MM.1S (cell line): ENCODE measurements at regions not wholly inside any gene's neighbourhood (a gene's known extent, or its start where the extent isn't known, plus 50 kb on each side); places are given as distances from the start of the nearest gene placed in this dataset.

Source experiments
- DNase-seq: peaks from one replicate; pipeline ENCODE4 v3.0.0-alpha.2; 2015
- H2AFZ ChIP-seq: fragments of 300-600 bp; sonication (generic); 2 replicates; pipeline ENCODE4 v1.6.0; 2016; ENCODE audit warnings: antibody characterized with exemption, low read length
- H3F3A ChIP-seq: fragments of 300-600 bp; sonication (generic); 2 replicates; pipeline ENCODE4 v1.6.1; 2016; ENCODE audit warnings: mild to moderate bottlenecking, antibody characterized with exemption, low read length, moderate library complexity, mixed read lengths; ENCODE audit not compliant: insufficient read depth
- H3K27ac ChIP-seq: fragments of 300-600 bp; sonication (generic); 2 replicates; pipeline ENCODE4 v1.5.1; 2016; ENCODE audit warnings: mild to moderate bottlenecking, low read length
- H3K27me3 ChIP-seq: fragments of 300-600 bp; sonication (generic); replicated peaks from 2 replicates; pipeline ENCODE4 v1.6.0; 2016; ENCODE audit warnings: low read length; ENCODE audit not compliant: insufficient read depth
- H3K36me3 ChIP-seq: fragments of 300-600 bp; sonication (generic); replicated peaks from 2 replicates; pipeline ENCODE4 v1.6.1; 2016; ENCODE audit warnings: mild to moderate bottlenecking, low read length, mixed read lengths; ENCODE audit not compliant: insufficient read depth
- H3K4me1 ChIP-seq: fragments of 300-600 bp; sonication (generic); 2 replicates; pipeline ENCODE4 v1.6.1; 2016; ENCODE audit warnings: low read length, mixed read lengths
- H3K4me2 ChIP-seq: fragments of 300-600 bp; sonication (generic); 2 replicates; pipeline ENCODE4 v1.6.0; 2016; ENCODE audit warnings: low read depth, low read length
- H3K4me3 ChIP-seq: fragments of 300-600 bp; sonication (generic); 2 replicates; pipeline ENCODE4 v1.5.1; 2016; ENCODE audit warnings: low read length, mixed read lengths
- H3K79me2 ChIP-seq: fragments of 300-600 bp; sonication (generic); 2 replicates; pipeline ENCODE4 v1.6.1; 2016; ENCODE audit warnings: mixed run types, low read length, mixed read lengths
- H3K9ac ChIP-seq: fragments of 300-600 bp; sonication (generic); 2 replicates; pipeline ENCODE4 v1.6.1; 2016; ENCODE audit warnings: low read length, mixed read lengths
- H3K9me2 ChIP-seq: fragments of 300-600 bp; sonication (generic); replicated peaks from 2 replicates; pipeline ENCODE4 v1.6.1; 2016; ENCODE audit warnings: mild to moderate bottlenecking, low read length, mixed read lengths; ENCODE audit not compliant: insufficient read depth
- H3K9me3 ChIP-seq: fragments of 300-600 bp; sonication (generic); replicated peaks from 2 replicates; pipeline ENCODE4 v1.6.1; 2016; ENCODE audit warnings: mild to moderate bottlenecking, low read length, mixed read lengths; ENCODE audit not compliant: insufficient read depth
- H4K20me1 ChIP-seq: fragments of 300-600 bp; sonication (generic); 2 replicates; pipeline ENCODE4 v1.6.1; 2016; ENCODE audit warnings: mild to moderate bottlenecking, low read length, moderate library complexity, mixed read lengths; ENCODE audit not compliant: insufficient read depth
- CTCF ChIP-seq: fragments of 300-600 bp; sonication (generic); IDR thresholded peaks from 2 replicates; pipeline ENCODE4 v1.5.1; 2016; ENCODE audit warnings: antibody characterized with exemption, low read length, mixed read lengths
- EZH2 ChIP-seq: fragments of 300-600 bp; sonication (generic); optimal IDR thresholded peaks from 2 replicates; pipeline ENCODE3; 2017; ENCODE audit warnings: low read depth, mild to moderate bottlenecking, antibody characterized with exemption, low read length, mixed read lengths
- EZH2phosphoT487 ChIP-seq: fragments of 300-600 bp; sonication (generic); IDR thresholded peaks from 2 replicates; pipeline ENCODE4 v1.6.1; 2018; ENCODE audit warnings: antibody characterized with exemption, low read length

GRCh38 chr17:13359774-13360173 is 242.0 kb downstream of the HS3ST3A1 start:
- no peaks in the 10 kb centered on the region for H3K27me3 ChIP-seq
- no peaks in the 10 kb centered on the region for H3K79me2 ChIP-seq
- H3K27ac ChIP-seq, result no peak overlapping the region
- H3K4me1 ChIP-seq, result no peaks in the 10 kb centered on the region
- no peaks in the 10 kb centered on the region for H3K9me2 ChIP-seq
- H3K36me3 ChIP-seq, result no peaks in the 10 kb centered on the region
- no peak overlapping the region for H3K9ac ChIP-seq
- H3F3A ChIP-seq, result no peaks in the 10 kb centered on the region
- H4K20me1 ChIP-seq, result no peaks in the 10 kb centered on the region
- H3K9me3 ChIP-seq, result no peaks in the 10 kb centered on the region
- DNase-seq, result no peak
- H3K4me2 ChIP-seq, result no peak overlapping the region
- TF ChIP-seq CTCF (no peak), EZH2 (no peak), EZH2phosphoT487 (no peak)
- H3K4me3 ChIP-seq, result no peak overlapping the region
- H2AFZ ChIP-seq, result no peak overlapping the region

GRCh38 chr17:13355054-13355453 is 246.7 kb downstream of the HS3ST3A1 start:
- Histone ChIP-seq H3K79me2 (no peaks in the 10 kb centered on the region), H3K4me1 (no peaks in the 10 kb centered on the region), H2AFZ (no peak overlapping the region), H3K9me2 (no peaks in the 10 kb centered on the region), H3K9ac (no peak overlapping the region), H3K9me3 (no peaks in the 10 kb centered on the region), H4K20me1 (no peaks in the 10 kb centered on the region), H3K4me3 (no peak overlapping the region), H3F3A (no peaks in the 10 kb centered on the region), H3K36me3 (no peaks in the 10 kb centered on the region), H3K27ac (no peak overlapping the region), H3K4me2 (no peak overlapping the region), H3K27me3 (no peaks in the 10 kb centered on the region)
- DNase-seq, result no peak
- TF ChIP-seq CTCF, result no peak
- TF ChIP-seq EZH2, result no peak
- no peak for TF ChIP-seq EZH2phosphoT487

- no peaks in the 10 kb centered on the region for H3K4me1 ChIP-seq
- TF ChIP-seq EZH2phosphoT487, result no peak
- TF ChIP-seq CTCF, result no peak
- no peak for TF ChIP-seq EZH2
- H3K4me3 ChIP-seq, result no peak overlapping the region
- H3K27me3 ChIP-seq, result no peaks in the 10 kb centered on the region
- H3F3A ChIP-seq, result no peaks in the 10 kb centered on the region
- H3K4me2 ChIP-seq, result no peak overlapping the region
- no peaks in the 10 kb centered on the region for H3K79me2 ChIP-seq
- no peak overlapping the region for H2AFZ ChIP-seq
- DNase-seq, result no peak
- no peaks in the 10 kb centered on the region for H3K9me2 ChIP-seq
- no peaks in the 10 kb centered on the region for H4K20me1 ChIP-seq
- H3K9me3 ChIP-seq, result no peaks in the 10 kb centered on the region
- no peak overlapping the region for H3K9ac ChIP-seq
- H3K27ac ChIP-seq, result no peak overlapping the region
- no peaks in the 10 kb centered on the region for H3K36me3 ChIP-seq
Observed at GRCh38 chr17:13353590-13353989, 248.1 kb downstream of the HS3ST3A1 start.
